ENCODE measurements at regions not wholly inside any gene's neighbourhood (a gene's known extent, or its start where the extent isn't known, plus 50 kb on each side); places are given as distances from the start of the nearest gene placed in this dataset.

DNA sequence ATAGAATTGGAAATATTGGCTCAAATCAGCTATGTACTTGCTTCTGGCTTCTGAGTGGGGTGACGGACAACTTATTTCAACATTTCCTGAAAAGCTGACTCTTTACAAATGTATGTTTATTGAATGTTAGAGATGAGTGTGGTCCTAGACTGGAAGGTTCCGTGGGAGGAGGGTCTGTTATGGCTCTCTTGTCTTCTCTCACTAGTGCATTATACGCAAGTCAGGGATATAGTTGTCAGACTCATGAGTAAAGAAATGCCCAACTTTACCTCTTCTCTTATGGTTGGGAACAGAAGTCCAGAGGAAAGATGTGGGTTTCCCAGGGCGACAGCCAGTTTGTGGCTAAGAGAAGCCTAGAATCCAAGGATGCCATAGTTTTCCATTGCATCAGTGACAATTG, 839.3 kb upstream of the WWC1 start:
- DNase-seq (ENCODE audit: low read depth): no peak

DNA sequence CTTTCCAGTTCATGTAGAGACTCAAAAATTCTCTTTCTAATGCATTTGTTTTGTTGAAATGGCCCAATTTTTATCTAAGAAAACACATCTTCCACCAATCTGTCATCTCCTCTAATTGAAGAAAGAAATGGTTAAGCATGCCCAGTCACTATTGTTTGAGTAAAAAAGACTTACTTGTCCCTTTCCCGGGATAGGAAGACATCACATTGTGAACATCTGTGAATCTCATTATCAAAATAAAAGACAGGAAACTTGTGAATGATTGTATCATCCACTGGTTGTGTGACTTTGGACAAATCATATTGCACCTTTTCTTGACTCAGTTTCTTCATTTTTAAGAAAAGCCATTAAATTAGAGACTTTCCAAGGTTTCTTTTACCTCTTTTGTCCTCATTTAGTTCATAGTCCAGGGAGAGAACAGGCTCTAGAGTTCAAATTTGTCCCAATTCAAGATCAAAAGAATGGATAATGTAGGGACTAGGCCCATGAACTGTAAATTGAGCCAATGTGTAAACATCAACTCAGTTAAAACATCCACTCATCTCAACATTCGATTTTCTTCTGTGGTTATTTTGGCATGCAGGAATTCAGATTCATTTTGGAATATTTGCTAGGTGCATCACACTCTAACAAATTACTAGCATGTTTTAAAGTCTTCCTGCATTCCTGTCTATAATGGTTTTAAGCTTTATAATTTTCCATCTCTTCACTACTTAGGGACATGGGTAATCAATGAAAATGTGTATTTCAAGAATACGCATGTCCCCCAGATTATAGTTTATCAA, 838.0 kb upstream of the WWC1 start:
- no peak for DNase-seq (ENCODE audit: low read depth)

DNA sequence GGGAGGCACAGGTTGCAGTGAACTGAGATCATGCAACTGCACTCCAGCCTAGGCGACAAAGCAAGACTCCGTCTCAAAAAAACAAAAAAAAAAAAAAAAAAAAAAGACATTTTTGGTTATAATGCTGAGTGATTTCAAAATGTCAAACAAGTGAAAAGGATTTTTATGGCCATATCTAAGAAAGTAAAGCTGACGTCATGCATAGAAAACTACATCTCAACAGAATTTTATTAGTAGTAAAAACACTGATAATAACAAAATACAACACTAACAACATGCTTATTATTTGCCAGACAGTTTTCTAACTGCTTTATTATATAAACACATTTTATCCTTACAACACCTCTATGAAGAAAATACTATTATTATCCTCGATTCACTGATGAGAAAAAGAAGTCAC, 833.0 kb upstream of the WWC1 start:
- no peak for DNase-seq (ENCODE audit: low read depth)

DNA sequence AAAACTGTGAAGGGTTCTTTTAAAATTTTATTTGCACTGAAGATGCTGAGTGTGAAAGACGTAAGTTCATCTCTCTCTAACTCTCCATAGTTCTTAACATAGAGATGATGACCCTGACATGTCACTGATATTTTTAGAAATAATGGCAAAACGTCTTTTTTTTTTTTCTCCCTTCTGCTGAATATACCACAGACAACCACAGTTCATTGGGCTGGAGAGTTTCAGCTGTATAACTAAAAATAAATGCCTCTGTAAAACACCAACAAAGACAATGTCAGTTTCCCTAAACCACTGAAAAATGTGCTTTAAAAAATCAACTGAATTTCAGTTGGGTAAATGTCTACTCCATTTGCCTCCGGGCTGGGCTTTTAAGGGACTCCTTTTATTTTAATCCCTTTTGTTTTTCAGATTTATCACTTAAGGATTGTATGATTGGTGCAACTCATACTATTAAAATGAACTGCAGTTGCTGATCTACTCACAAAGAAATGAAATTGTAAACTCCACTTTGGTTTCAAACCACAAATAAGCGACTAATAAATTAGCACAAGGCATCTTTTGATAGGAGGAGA, 830.9 kb upstream of the WWC1 start:
- DNase-seq (ENCODE audit: low read depth): no peak

DNA sequence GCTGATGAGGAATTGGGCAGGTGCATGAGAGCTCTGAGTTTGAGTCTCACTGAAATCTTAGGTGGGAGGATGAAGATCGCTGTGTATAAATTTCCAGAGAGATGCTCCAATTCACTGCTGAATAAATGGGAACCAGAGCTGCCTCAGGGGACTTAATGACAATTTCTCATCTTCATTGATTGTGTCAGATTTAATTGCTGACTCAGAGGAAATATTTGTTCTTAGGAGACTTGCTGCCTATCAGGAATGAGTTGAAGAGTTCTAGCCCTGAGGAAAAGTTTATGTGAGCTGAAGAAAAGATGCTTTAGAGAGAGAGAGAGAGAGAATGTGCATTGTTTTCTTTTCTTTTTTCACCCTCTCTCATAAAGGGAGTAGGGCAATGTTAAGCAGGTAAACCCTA, 827.5 kb upstream of the WWC1 start:
- DNase-seq (ENCODE audit: low read depth): no peak

DNA sequence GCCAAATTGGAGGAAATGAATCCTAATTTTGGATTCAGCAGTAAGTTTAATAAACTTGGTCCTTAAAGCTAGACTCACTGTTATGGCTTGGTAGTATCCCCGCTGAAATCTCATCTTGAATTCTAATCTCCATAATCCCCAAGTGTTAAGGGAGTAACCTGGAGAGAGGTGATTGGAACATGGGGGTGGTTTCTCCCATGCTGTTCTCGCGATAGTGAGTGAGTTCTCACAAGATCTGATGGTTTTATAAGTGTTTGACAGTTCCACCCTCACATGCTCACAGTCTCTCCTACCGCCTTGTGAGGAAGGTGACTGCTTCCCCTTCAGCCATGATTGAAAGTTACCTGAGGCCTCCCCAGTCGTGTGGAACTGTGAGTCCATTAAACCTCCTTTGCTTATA, 824.5 kb upstream of the WWC1 start:
- no peak for DNase-seq (ENCODE audit: low read depth)

DNA sequence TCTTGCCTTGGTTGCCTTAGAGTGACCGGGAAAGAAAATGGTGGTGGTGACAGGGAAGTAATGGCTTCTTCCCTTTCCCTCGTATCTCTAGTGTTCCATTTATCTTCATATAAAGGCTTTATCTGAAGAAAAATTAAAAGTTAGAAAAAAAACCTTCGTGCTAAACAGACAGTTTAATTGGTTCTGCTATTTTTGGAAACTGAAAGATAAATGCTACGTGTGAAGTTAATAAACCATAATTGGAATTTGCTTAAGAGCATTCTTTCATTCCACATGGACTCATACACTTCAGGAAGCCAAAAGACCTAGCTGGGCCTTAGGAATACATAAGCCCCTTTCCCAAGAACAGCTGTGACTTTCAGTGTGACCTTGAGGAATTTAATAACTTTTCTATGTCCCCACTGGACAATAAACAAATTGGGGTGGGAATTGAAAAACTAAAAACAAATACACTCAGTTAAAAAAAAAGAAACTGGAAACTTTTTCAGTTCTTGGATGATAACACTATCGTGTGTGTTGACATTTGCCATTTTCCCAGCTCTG, 818.8 kb upstream of the WWC1 start:
- no peak for DNase-seq (ENCODE audit: low read depth)

DNA sequence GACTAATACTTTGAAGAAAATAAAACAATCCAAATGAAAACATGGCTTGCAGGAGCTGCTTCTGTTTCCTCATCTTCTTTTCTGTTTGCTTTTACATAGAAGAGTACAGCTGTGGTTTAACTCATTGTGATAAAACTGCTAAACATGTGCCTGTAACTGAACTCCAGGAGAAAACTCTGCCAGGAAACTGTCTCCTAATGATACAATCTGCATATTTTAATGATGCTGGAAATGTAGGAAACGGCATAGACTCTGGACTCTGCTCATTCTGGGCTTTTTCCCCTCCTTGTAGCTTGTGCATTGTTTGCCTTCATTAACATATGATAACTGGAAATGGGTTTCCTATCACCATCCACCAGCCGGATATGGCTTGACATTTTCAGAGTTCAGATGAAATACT, 813.3 kb upstream of the WWC1 start:
- DNase-seq (ENCODE audit: low read depth): no peak

DNA sequence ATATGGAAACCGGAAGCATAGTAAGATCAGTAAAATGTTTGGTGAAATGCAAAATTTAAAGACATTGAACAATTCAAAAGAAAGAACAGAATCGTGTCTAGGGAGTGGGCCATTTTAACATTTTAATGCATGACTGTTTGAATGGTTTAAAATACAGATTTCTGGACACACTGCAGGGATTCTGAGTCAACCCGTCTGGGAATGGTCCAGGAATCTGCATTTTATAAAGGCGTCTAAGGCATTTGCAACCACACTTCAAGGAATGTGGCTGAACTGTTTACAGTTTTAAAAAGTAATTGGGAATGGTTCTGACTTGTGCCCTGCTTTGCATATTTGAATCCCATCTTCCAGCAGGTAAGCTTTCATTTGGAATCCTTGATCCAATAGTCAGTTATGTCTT, 811.7 kb upstream of the WWC1 start:
- no peak for DNase-seq (ENCODE audit: low read depth)

DNA sequence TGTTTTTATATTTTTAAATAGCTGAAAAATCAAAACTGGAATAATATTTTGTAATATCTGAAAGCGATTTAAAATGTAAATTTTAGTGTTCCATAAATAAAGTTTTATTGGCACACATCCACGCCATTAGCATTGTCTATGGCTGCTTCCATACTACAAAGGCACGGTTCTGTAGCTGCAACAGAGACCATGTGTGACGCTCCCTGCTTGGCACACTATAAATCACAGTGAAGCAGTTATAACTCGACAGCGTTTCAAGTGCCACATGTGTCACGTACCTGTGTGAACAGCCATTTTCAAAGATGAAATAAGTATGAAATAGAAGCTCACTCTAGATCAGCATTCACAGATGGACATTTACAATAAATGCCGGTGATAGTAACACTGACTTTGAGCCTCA, 810.1 kb upstream of the WWC1 start:
- no peak for DNase-seq (ENCODE audit: low read depth)

DNA sequence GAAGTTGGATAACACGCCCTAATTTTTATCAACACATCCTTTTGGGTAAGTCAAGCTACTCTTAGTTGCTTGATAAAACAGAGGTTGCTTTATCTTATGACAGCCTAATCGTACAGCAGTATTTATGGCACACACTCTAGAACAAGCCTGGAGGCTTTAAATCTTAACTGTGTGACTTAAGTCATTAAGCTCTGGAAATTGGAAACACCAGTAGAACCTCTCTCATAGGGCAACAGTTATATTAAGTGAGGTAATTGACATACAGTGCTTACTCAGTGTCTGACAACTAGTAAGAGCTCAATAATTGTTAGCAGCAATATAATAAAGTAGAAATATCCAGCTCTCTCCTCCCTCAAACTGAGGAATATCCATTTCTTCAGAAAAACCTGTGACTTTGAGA, 808.9 kb upstream of the WWC1 start:
- no peak for DNase-seq (ENCODE audit: low read depth)

DNA sequence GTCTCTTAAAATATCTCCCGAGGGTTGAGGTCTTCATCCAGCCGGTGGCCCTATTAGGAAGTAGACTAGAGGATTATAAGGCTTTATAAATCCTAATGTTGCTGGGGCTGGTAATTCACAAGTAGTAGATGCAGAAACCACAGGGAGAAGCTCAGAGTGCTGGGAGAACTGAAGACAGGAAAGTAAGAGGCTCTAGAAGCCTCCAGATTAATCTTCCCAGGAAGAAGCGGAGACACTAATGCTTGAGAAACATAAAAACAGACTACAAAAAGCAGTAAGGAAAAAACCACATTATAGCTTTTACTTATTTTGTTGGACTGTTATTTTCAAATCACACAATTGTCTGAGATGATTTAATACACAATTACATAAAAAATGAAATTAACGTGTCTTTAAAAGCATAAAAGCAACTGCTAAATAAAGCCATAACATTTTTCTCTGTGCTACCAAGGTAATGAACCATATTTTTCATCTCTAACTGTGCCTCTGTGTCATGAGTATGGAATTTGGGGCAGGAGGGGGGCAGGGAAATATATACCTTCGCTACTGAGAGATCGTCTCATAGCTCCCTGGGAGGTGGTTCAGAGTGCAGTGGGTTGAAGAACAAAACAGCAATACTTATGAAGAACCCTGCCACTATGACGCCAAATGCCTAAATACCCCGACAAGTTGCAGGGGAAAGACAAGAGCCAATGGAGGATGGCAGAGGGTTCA, 806.2 kb upstream of the WWC1 start:
- DNase-seq (ENCODE audit: low read depth): no peak

DNA sequence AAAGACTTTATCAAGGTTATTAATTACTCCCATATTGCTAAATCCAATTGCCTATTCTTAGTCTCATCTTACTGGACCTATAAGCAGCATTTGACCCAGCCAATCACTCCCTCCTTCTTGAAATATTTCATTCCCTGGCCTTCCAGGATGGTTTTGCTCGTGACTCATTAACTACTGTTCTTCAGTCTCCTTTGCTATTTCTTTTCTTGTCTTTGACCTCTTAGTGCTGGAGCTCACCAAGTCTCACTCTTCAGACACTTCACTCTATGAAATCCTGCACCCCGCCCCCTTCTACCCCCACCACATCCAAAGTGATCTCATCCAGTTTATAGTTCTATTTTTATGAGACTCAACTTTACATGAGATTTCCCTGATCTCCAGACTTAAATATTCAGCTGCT, 803.1 kb upstream of the WWC1 start:
- DNase-seq (ENCODE audit: low read depth): no peak

DNA sequence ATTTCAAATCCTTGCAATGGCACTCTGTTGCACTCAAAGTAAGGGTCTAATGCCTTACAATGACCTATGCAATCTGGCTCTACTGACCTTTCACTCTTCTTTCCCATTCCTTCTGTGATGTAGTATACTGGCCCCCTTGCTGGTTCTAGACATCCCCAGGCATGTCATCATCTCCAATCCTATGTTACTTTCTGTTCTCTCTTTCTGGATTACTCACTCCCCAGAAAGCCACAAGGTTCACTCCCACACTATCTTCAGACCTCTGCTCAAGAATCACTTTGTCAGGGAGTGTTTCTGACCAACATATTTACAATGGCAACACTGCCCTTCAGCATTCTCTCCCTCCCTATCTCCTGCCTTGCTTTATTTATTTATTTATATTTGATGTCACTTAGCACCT, 802.2 kb upstream of the WWC1 start:
- DNase-seq (ENCODE audit: low read depth): no peak

DNA sequence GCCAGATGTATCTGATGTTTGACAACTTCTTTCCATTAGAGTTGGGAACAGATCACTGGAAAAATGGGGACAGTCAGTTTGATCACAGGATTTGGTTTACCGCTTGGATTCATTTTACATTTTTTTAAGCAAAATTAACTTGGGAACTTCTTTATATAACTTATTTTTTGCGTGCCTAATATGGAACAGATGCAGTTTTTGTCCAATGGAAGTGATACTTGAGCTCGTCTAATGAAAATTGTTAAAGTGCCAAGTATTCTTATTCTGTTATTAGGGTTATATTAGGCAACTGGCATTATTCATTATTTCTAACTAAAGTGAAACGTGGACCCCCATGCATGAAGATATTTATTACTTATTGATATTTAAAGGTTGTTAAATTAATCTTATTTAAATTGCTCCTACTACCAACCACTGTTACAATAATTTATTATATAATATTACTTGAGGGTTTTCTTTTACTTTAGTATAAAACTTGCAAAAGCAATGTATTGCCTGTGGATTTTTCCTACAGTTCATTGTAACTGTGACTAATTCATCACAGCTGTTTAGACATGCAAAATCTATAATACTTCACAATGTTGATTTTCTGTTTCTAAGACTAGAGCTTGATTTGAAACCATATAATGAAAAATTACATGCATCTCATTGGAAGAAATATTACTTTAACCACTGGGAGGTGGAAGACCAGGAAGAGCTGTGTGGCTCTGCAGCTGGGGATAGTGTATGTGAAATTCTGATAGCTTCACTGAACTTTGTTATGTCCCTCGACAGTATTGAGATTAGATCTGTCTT, 787.3 kb upstream of the WWC1 start:
- no peak for DNase-seq (ENCODE audit: low read depth)

DNA sequence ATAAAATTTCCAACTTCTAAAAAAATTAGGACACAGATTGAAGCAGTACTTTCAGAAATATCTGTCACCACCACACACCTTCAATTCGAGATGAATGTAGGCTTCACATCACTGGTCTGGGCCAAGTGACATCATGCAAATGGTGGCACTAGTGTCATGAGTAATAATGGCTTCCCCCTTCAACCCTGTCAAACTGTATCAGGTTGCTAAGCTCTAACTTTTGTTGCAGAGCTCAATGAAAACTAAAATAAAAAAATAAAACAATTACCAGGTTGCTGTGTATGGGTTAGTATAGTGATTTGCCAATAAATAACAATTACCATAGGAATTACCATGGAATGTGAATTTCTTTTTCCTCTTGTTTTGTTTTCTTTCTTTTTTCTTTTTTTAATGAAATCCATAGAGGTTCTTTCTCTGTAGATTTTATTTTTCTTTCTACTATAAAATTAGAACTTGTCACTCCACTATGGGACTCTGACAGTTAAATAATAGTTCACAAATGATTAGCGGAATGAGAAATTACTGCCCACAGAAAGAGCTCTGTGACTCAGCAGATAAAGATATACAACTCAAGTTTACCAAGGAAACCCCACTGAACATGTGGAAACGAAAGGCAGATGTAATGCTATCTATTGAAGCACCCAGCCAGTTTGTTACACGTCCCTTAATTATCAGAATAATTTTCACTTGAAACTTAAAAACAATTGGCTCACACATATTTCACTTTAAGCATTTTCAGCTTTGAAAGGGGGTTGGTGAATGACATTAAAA, 783.8 kb upstream of the WWC1 start:
- no peak for DNase-seq (ENCODE audit: low read depth)

DNA sequence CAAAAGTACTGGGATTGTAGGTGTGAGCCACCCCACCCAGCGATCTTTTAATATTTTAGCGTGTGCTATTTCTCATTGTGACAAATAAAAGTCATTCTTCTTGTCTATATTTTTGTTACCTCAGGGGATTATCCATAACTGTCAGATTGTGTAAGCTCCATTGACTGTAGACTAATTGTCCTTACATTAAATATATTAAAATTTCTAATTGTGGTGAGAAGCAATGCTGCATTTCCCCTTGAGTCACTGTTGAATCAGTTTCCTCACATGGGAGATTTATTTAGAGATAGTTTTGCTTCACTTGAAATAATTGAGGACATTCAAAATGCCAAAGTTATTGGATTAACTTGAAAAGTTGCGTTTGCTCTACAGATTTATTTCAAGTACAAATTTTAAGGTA, 782.4 kb upstream of the WWC1 start:
- DNase-seq (ENCODE audit: low read depth): no peak

DNA sequence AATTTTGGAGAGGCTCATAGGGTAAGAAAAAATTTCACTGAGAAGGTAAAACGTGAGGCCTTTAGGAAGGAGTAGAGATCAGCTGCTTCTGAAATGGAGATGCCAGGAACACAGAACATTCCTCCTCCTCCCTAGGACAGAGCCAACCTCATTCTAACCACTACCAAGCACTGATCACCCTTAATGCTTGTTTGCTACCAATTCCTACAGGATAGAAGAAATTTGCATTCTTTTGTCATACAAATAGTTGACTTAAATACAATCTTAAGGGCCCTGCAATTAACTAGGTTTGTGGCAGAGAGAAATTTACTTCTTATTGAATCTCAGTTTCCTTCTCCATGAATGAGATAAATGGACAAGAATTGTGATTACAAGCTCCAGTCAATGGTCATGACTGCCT, 780.2 kb upstream of the WWC1 start:
- DNase-seq (ENCODE audit: low read depth): no peak

DNA sequence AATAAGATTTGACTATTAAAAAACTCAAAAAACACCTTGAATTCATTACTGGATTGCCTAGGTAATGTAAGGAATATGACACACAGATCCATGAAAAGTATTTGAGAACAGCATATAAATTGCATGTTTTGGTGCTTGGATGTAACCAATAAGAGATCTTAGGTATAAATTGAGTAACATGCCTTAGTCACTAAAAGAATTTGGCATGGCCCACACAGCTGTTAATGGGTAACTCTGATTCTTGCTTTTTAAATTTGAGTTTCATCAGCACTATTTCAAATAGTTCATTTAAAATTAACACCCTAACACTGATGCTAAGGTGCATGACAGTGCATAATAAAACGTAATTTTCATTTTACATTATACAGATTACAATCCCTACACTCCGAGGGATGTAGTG, 779.3 kb upstream of the WWC1 start:
- no peak for DNase-seq (ENCODE audit: low read depth)

DNA sequence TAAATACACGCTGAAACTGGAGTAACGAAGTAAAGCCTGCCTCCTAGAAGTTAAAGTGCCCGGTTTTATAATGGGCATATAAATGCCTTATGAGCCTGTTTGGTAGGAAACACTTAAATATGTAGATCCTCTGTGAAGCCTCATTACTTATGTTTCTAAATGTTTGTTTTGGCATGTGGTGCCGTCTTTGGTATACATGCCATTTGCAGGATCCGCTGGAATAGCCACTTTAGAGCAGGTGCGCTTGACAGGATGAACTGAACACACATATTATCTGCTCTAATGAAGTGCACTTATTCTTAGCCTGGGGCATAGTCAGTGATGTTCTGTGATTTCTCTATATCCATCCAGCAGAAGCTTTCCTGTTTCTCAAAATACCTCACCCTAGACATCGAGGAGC, 778.1 kb upstream of the WWC1 start:
- no peak for DNase-seq (ENCODE audit: low read depth)

DNA sequence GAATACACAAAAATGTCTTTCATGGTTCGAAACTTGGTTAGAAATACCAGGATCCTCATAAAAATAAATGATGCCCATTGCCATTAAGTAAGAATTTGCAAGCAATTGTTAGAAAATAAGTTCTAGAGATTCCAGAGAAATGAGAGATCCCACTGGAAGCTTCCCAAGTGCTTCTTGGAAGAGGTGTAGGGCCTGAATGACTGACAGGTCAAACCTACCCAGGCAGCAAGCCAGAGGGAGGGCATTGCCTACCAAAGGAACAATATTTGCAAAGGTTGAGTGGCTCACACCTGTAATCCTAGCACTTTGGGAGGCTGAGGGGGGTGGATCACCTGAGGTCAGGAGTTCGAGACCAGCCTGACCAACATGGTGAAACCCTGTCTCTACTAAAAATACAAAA, 777.0 kb upstream of the WWC1 start:
- DNase-seq (ENCODE audit: low read depth): no peak

Data from myocyte (in vitro differentiated cells).